ENCODE measurements at regions not wholly inside any gene's neighbourhood (a gene's known extent, or its start where the extent isn't known, plus 50 kb on each side); places are given as distances from the start of the nearest gene placed in this dataset.

- TF ChIP-seq EZH2 (IDR thresholded peaks at IDR 0.05; ENCODE audit: borderline replicate concordance, low read depth, low read length, severe bottlenecking) (no peak), CTCF (IDR thresholded peaks at IDR 0.05; ENCODE audit: borderline replicate concordance, extremely low read depth, low read length, poor library complexity, severe bottlenecking) (no peak)
Measured at GRCh38 chr14:46147452-46147851, 504.1 kb downstream of the RPL10L start.
